OCI-LY7 (cell line): ENCODE measurements at regions not wholly inside any gene's neighbourhood (a gene's known extent, or its start where the extent isn't known, plus 50 kb on each side); places are given as distances from the start of the nearest gene placed in this dataset.

ENCODE experiments used
- BruUV-seq: library from RNA; stranded (reverse); fragments of 400-500 nt; replicated peaks from 2 replicates; lab custom pipeline; 2021; lab: Mats Ljungman, UMichigan
- CTCF ChIA-PET: fragments of 300-600 bp; sonication (Branson Sonifier 250); formaldehyde crosslinking; loops from one replicate; lab custom pipeline; 2022; ENCODE audit warnings: antibody characterized with exemption; ENCODE audit not compliant: unreplicated experiment; lab: Charles Lee
- POLR2A ChIA-PET: fragments of 300-600 bp; sonication (Branson Sonifier 250); formaldehyde crosslinking; loops from one replicate; lab custom pipeline; 2022; ENCODE audit warnings: antibody characterized with exemption; lab: Charles Lee
- DNase-seq: peaks from one replicate; pipeline ENCODE4 v3.0.0-alpha.2; 2015; ENCODE audit warnings: low spot score
- H2AFZ ChIP-seq: fragments of 200-600 bp; sonication (generic), shearing (Covaris generic); 2 replicates; pipeline ENCODE4 v1.6.1; 2014; ENCODE audit warnings: mild to moderate bottlenecking, antibody characterized with exemption, low read length, moderate library complexity
- H3K27ac ChIP-seq: fragments of 200-600 bp; sonication (generic); 2 replicates; pipeline ENCODE4 v1.5.1; 2014; ENCODE audit warnings: mixed run types, low read depth, mild to moderate bottlenecking, moderate library complexity, low read length, inconsistent platforms; ENCODE audit not compliant: poor library complexity, severe bottlenecking
- H3K36me3 ChIP-seq: fragments of 200-600 bp; sonication (generic); 2 replicates; pipeline ENCODE4 v1.6.1; 2014; ENCODE audit warnings: mild to moderate bottlenecking, antibody characterized with exemption, low read length, moderate library complexity, mixed read lengths; ENCODE audit not compliant: insufficient read depth
- H3K4me1 ChIP-seq: fragments of 200-600 bp; sonication (generic); 2 replicates; pipeline ENCODE4 v1.5.1; 2014; ENCODE audit warnings: mild to moderate bottlenecking, low read length; ENCODE audit not compliant: insufficient read depth, poor library complexity, severe bottlenecking
- H3K4me2 ChIP-seq: fragments of 200-600 bp; sonication (generic); 2 replicates; pipeline ENCODE4 v1.6.1; 2014; ENCODE audit warnings: mild to moderate bottlenecking, low read length
- H3K4me3 ChIP-seq: fragments of 200-600 bp; sonication (generic); 2 replicates; pipeline ENCODE4 v1.5.1; 2014; ENCODE audit warnings: mild to moderate bottlenecking, low read depth, low read length; ENCODE audit not compliant: poor library complexity, severe bottlenecking
- H3K79me2 ChIP-seq: fragments of 200-600 bp; sonication (generic); 2 replicates; pipeline ENCODE4 v1.6.1; 2016; ENCODE audit warnings: low read depth, mild to moderate bottlenecking, low read length, moderate library complexity, mixed read lengths; ENCODE audit not compliant: insufficient read depth
- H3K9me2 ChIP-seq: fragments of 200-600 bp; sonication (generic); 2 replicates; pipeline ENCODE4 v1.6.1; 2016; ENCODE audit warnings: mild to moderate bottlenecking, low read length, mixed read lengths; ENCODE audit not compliant: insufficient read depth
- H3K9me3 ChIP-seq: fragments of 200-600 bp; sonication (generic); 2 replicates; pipeline ENCODE4 v1.6.1; 2014; ENCODE audit warnings: mild to moderate bottlenecking, mixed run types, low read length, mixed read lengths
- H4K20me1 ChIP-seq: fragments of 200-600 bp; sonication (generic); 2 replicates; pipeline ENCODE4 v1.6.1; 2014; ENCODE audit warnings: mild to moderate bottlenecking, antibody characterized with exemption, low read length, moderate library complexity, mixed read lengths; ENCODE audit not compliant: insufficient read depth
- EZH2phosphoT487 ChIP-seq: fragments of 200-600 bp; sonication (generic); IDR thresholded peaks from 2 replicates; pipeline ENCODE4 v1.6.1; 2018; ENCODE audit warnings: low read depth, borderline replicate concordance, mild to moderate bottlenecking, mixed run types, antibody characterized with exemption, low read length, moderate library complexity, mixed read lengths
- intact Hi-C: fragments of 100-400 bp; cut with micrococcal nuclease; formaldehyde crosslinking; loops from one replicate; pipeline ENCODE4 v1.10.0; 2022; ENCODE audit not compliant: unreplicated experiment
- TF ChIP-seq, protein P1 (sequence below): fragments of 200-600 bp; sonication (generic); conservative IDR thresholded peaks from 2 replicates; pipeline ENCODE4 v1.5.1; 2014; ENCODE audit warnings: mild to moderate bottlenecking, antibody characterized with exemption, low read length, moderate library complexity, mixed read lengths

DNA sequence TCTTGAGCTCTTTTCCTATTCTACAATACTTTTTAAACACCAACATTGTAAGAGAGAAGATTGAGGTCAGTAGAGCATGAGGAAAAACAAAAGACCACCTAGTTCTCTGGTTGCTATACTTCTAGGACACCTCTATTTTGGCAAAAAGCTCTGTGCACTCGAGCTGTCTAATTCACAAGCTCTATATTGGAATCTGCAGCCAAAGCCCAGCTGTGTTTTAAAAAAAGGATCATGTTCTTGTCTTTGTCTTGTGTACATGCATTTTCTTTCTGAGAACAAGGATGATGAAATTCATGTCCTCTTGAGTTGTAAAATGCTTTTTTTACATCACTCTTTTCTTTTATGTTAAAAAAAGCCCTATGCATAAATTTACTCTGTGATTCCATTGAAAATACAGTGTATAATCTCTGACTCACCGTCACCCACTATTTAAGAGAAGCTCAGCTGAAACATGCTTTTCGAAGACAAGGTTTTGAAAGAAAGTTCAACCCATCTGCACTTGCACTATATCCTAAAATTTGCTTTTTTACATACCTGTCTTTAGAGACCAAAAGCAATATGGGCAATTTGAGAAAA lies 215.5 kb upstream of the VSTM2A start:
- intact Hi-C loops = no loop called here
- no peak overlapping the region for H3K4me3 ChIP-seq
- H3K4me2 ChIP-seq = no peak overlapping the region
- DNase-seq = no peak
- no peaks in the 10 kb centered on the region for H3K36me3 ChIP-seq
- no peak for TF ChIP-seq EZH2phosphoT487
- TF ChIP-seq, protein P1, sequence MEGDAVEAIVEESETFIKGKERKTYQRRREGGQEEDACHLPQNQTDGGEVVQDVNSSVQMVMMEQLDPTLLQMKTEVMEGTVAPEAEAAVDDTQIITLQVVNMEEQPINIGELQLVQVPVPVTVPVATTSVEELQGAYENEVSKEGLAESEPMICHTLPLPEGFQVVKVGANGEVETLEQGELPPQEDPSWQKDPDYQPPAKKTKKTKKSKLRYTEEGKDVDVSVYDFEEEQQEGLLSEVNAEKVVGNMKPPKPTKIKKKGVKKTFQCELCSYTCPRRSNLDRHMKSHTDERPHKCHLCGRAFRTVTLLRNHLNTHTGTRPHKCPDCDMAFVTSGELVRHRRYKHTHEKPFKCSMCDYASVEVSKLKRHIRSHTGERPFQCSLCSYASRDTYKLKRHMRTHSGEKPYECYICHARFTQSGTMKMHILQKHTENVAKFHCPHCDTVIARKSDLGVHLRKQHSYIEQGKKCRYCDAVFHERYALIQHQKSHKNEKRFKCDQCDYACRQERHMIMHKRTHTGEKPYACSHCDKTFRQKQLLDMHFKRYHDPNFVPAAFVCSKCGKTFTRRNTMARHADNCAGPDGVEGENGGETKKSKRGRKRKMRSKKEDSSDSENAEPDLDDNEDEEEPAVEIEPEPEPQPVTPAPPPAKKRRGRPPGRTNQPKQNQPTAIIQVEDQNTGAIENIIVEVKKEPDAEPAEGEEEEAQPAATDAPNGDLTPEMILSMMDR = no peak
- H3K27ac ChIP-seq = no peak overlapping the region
- no TSS peak for BruUV-seq
- POLR2A ChIA-PET = no interaction called here
- no peaks in the 10 kb centered on the region for H3K79me2 ChIP-seq
- no peaks in the 10 kb centered on the region for H3K9me2 ChIP-seq
- CTCF ChIA-PET = no interaction called here
- H3K9me3 ChIP-seq = no peaks in the 10 kb centered on the region
- no peaks in the 10 kb centered on the region for H4K20me1 ChIP-seq
- no peak overlapping the region for H2AFZ ChIP-seq
- no peaks in the 10 kb centered on the region for H3K4me1 ChIP-seq

DNA sequence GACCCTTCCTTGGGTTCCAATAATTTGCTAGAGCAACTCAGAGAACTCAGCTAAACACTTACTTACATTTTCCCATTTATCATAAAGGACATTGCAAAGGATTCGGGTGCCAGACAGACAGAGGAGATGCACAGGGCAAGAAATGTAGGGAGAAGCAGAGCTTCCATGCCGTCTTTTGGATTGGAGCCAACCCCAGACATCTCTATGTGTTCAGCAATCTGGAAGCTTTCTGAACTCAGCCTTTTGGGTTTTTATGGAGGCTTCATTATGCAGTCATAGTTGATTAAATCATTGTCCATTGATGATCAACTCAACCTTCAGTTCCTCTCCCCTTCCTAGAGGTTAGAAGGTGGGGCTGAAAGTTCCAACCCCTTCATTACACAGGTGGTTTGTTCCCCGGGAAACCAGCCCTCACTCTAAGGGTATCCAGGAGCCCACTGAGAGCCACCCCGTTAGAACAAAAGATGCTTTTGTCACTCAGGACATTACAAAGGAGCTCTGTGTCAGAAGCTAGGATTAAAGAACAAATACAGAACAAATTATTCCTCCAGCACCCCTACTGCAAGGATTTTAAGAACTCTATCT lies 211.9 kb upstream of the VSTM2A start:
- Histone ChIP-seq H3K4me3 (no peak overlapping the region), H3K9me2 (no peaks in the 10 kb centered on the region), H3K4me2 (no peak overlapping the region), H3K4me1 (no peaks in the 10 kb centered on the region), H3K36me3 (no peaks in the 10 kb centered on the region), H3K27ac (no peak overlapping the region), H3K79me2 (no peaks in the 10 kb centered on the region), H2AFZ (no peak overlapping the region), H4K20me1 (no peaks in the 10 kb centered on the region), H3K9me3 (no peaks in the 10 kb centered on the region)
- DNase-seq = no peak
- no TSS peak for BruUV-seq
- CTCF ChIA-PET = no interaction called here
- no peak for TF ChIP-seq EZH2phosphoT487
- TF ChIP-seq, protein P1 = no peak
- intact Hi-C loops = loop anchor here (10.0 kb wide), 1 partner anchor 96 kb away; no protein-coding TSS in a partner anchor
- POLR2A ChIA-PET = no interaction called here

DNA sequence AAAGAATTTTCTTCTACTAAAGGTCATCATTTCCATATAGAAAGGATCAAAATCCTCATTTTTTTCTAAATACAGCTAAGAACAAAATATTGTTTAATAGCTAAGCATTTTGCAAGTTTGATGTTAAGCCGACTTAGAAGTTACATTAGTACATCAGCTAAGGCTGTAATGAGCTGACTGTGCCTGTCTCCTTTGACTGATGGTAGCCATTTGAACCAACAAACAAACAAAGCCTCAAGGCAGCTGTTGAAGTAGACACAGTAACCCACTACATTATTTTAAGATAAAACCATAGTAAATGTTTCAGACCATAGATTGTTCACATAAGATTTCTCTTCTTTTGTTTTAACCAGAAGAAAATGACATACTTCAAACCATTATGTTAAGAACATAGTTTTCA lies 210.9 kb upstream of the VSTM2A start:
- Histone ChIP-seq H3K9me2 (no peaks in the 10 kb centered on the region), H2AFZ (no peak overlapping the region), H4K20me1 (no peaks in the 10 kb centered on the region), H3K36me3 (no peaks in the 10 kb centered on the region), H3K79me2 (no peaks in the 10 kb centered on the region), H3K4me2 (no peak overlapping the region), H3K4me1 (no peaks in the 10 kb centered on the region), H3K9me3 (no peaks in the 10 kb centered on the region), H3K27ac (no peak overlapping the region), H3K4me3 (no peak overlapping the region)
- no TSS peak for BruUV-seq
- ChIA-PET POLR2A (no interaction called here), CTCF (no interaction called here)
- DNase-seq = no peak
- intact Hi-C loops = loop anchor here (10.0 kb wide), 1 partner anchor 97 kb away; no protein-coding TSS in a partner anchor
- TF ChIP-seq, protein P1 = no peak
- no peak for TF ChIP-seq EZH2phosphoT487
